ENCODE measurements at regions not wholly inside any gene's neighbourhood (a gene's known extent, or its start where the extent isn't known, plus 50 kb on each side); places are given as distances from the start of the nearest gene placed in this dataset.

GRCh38 chr15:38699633-38700230 lies 135.1 kb upstream of the RASGRP1 start:
- TF ChIP-seq EZH2 (IDR thresholded peaks at IDR 0.05; ENCODE audit: borderline replicate concordance, low read length) (no peak), CTCF (IDR thresholded peaks at IDR 0.05; ENCODE audit: low read length) (peak; percentile 93)
